CD4-positive, alpha-beta T cell treated with Interleukin-6 at 100 ng/mL for 8 hours (primary cell): ENCODE measurements at regions not wholly inside any gene's neighbourhood (a gene's known extent, or its start where the extent isn't known, plus 50 kb on each side); places are given as distances from the start of the nearest gene placed in this dataset.
"Not testable (repeated sequence)": the region's sequence is repeated elsewhere in the genome, so short reads cannot be mapped to it uniquely, and the experiment has no call there.

Experiments
- DNase-seq: peaks from one replicate; pipeline ENCODE4 v3.0.0-alpha.2; 2020; ENCODE audit warnings: mixed read lengths, low spot score

GRCh38 chr3:157581956-157582636, 78.9 kb upstream of the VEPH1 start:
- not testable (repeated sequence) for DNase-seq

GRCh38 chr3:157581371-157581770, 78.2 kb upstream of the VEPH1 start:
- DNase-seq: no peak

- no peak for DNase-seq
These were observed 75.0 kb upstream of the VEPH1 start for GRCh38 chr3:157578181-157578580.

GRCh38 chr3:157574531-157574930, 71.3 kb upstream of the VEPH1 start:
- DNase-seq: no peak

GRCh38 chr3:157573780-157574378, 70.7 kb upstream of the VEPH1 start:
- no peak for DNase-seq

- no peak for DNase-seq
These were observed 70.1 kb upstream of the VEPH1 start for GRCh38 chr3:157573281-157573680.

- peak; percentile 15 for DNase-seq
These were observed 69.5 kb upstream of the VEPH1 start for GRCh38 chr3:157572559-157573270.

- DNase-seq: no peak
These were observed 63.4 kb upstream of the VEPH1 start for GRCh38 chr3:157566596-157566995.

- DNase-seq: no peak
These were observed 56.2 kb upstream of the VEPH1 start for GRCh38 chr3:157559401-157559800.
